C1 segment of cervical spinal cord (tissue), 14 donors: ENCODE measurements at regions not wholly inside any gene's neighbourhood (a gene's known extent, or its start where the extent isn't known, plus 50 kb on each side); places are given as distances from the start of the nearest gene placed in this dataset.
"Not testable (repeated sequence)": the region's sequence is repeated elsewhere in the genome, so short reads cannot be mapped to it uniquely, and the experiment has no call there.

Source experiments
- DNase-seq, 14 donors: peaks; one replicate each; lab custom pipeline; 2025; lab: John Stamatoyannopoulos, UW

DNA sequence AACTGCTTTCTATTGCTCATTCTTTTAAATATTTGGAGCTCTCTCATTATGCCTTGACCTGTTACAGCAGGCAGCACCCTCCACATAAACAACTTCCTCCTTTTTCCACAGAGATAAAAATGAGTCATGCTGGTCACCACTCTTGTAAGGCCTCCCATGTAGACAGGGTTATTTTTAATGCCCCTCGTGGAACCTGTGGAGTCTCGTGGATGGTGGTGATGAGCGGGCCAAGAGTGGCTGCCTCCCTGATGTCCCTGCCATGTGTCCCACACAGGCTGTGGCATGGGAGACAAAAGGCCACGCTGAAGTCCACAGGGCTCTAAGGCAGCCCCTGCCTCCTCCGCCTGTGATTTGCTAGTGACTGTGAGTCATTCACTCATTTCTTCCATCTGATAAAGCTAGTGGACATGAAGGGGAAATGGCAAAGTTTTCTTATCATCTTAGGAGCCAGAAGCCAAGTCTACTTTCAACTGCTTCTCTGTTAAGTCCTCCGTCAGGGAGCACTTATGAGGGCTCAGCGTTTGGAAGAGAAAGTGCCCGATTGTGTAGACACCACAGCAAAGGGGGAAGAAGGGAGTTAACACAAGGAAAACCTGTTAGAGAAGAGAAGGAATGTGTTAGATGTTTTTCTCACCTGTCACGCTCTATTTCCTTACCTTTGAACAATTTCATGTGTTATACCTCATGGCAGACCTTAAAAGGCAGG lies 121.6 kb upstream of the FAT1 start:
- DNase-seq = no peak

GRCh38 chr4:186846426-186846825 lies 122.8 kb upstream of the FAT1 start:
- no peak for DNase-seq

- not testable (repeated sequence) for DNase-seq
These were observed 123.9 kb upstream of the FAT1 start for GRCh38 chr4:186847429-186848131.

- DNase-seq = no peak
These were observed 124.8 kb upstream of the FAT1 start for GRCh38 chr4:186848437-186848836.

- DNase-seq = no peak
These were observed 127.8 kb upstream of the FAT1 start for GRCh38 chr4:186851291-186852072.

DNA sequence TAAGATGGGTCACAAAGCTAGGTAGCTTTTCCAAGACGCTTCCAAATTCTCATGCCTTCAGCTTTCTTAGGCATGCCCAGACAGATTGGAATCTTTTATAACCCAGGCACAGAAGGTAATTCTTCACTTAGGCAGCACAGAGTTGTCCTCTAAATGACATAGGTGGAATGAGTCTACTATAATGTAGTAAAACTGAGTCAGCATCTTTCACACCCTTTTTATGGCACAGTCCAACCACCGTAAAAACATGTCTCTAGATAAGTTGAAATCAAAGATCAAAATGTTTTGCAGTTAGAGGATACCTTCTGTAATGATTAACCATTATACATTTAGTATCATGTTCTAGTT lies 128.4 kb upstream of the FAT1 start:
- DNase-seq = no peak

DNA sequence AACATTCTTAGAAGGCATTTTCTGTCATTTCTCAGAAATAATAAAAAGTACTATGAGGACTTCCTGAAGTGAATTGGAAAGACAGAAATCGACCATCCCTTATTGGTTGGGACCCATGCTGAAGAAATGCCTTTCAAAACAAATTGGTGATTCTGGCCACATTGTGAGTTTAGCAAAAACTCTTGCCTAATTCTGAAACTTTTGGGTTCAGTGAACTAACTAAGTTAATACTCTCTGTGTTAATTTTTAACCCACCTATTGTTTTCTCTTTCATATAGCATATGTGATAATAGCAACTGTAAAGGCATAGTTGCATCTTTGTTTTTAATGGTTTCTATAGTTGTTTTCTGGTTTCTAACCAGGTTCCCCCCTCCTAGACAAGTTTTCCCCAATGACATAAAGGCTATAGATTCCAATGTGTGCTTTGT lies 129.3 kb upstream of the FAT1 start:
- DNase-seq = no peak

DNA sequence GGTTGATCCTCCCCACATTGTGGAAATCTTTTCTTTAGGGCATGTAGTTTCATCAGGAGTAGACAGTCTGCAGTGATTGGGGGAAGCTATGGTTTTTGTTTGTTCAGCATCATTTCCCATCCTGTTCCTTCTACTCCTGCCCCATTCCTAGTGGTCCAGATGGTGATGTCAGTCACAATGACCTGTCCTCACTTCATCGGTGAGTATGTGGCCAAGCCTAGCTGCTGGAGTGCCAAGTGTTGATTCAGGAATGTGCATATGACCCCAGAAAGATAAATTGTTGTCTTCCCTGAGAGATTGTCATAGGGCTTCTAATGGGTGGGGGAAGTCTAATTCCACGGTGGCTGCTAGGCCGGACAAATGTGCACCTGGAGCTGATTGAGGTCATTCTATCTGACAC lies 130.6 kb upstream of the FAT1 start:
- DNase-seq = no peak

- no peak for DNase-seq
These were observed 131.5 kb upstream of the FAT1 start for GRCh38 chr4:186855111-186855510.

GRCh38 chr4:186857793-186858192 lies 134.1 kb upstream of the FAT1 start:
- DNase-seq = no peak

DNA sequence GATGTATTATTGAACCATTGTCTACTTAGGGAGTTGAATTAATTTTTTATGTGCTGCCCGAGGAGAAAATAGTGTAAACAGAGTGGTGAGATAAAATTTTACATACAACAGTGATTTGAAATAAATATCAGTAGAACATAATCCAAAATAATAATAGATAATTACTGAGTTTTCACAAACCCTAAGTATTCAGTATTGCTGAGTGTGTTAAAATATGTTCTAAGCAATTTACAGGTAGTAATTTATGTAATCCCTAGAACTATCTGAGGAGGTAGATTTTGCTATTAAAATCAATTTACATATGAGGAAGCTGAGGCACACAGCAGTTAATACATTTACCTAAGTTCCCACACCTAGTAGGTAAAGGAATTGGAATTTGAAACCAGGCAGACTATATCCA lies 134.7 kb upstream of the FAT1 start:
- no peak for DNase-seq

GRCh38 chr4:186859420-186859819 lies 135.8 kb upstream of the FAT1 start:
- DNase-seq = no peak

- no peak for DNase-seq
These were observed 137.7 kb upstream of the FAT1 start for GRCh38 chr4:186861317-186861716.

DNA sequence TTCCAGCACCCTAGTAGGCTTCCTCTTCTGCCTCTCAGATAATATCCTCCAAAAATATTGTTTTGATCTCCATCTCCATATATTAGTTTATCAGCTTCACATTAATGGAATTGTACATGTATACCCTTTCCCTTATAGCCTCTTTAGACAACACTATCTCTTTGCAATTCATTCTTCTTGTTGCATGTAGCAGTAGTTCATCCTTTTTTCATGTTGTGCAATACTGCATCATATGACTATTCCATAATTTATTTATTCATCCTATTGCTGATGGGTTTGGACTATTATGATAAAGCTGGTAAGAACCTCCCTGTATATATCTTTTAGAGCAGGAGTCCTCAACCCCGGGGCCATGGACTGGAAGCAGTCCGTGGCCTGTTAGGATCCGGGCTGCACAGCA lies 148.2 kb upstream of the FAT1 start:
- DNase-seq = no peak

GRCh38 chr4:186873095-186873494 lies 149.4 kb upstream of the FAT1 start:
- not testable (repeated sequence) for DNase-seq

GRCh38 chr4:186875476-186875875 lies 151.8 kb upstream of the FAT1 start:
- no peak for DNase-seq

- no peak for DNase-seq
These were observed 153.4 kb upstream of the FAT1 start for GRCh38 chr4:186876961-186877626.

- peak in 1 of 14 donors; percentile 34 for DNase-seq
These were observed 154.6 kb upstream of the FAT1 start for GRCh38 chr4:186878203-186878776.

DNA sequence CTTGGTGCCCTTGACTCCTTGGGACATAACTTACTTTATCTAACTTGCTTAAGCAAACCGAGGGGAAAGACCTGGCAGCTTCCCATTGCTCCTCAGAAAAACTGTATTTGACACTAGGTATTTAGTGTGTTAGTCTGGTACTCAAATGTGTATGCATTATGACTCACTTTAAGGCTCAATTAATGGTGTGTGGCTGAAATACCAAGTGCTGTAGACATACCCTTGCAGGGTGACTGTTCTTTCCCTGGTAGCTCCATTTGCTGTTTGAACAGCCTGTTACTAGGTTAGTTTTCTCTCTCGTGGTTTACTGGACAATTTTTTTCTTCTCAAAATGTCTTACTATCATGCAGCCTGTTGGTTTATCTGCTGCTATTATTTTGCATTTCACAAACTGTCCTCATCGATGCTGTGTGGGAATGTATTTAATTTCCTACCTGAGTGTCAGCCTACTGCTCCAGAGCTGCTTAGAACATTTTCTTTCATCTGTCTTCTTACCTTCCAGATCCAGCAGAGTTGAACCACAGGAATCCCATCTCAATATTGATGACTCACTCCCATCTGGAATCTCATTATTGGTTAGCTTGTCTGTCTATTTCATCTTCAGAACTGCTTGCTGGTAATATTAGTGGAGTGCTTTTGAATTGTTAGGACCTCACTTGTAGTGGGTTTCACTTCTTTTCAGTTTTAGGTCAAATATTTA lies 158.0 kb upstream of the FAT1 start:
- DNase-seq = no peak

DNA sequence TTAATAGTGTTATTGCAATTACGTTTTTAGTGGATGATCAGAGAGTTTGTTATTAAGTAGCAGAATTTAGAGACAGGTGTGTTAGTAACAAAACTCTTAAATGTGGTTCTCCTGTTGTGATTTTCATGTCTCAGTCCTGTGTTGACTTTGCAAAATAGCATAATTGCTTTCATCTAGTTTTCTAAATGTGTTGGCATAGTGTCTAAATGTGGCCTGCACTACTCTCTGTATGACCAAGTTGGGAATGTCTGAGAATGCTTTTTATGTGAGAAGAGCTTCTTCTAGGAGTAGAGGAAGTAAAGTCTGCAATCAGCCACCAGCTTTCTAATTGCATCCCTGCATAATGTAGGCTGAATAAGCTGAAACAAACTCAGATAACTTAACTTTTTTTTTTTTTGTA lies 158.6 kb upstream of the FAT1 start:
- no peak for DNase-seq

GRCh38 chr4:186885289-186885688 lies 161.6 kb upstream of the FAT1 start:
- no peak for DNase-seq
